T-helper 1 cell (primary cell): ENCODE measurements at regions not wholly inside any gene's neighbourhood (a gene's known extent, or its start where the extent isn't known, plus 50 kb on each side); places are given as distances from the start of the nearest gene placed in this dataset.
"Not testable (repeated sequence)": the region's sequence is repeated elsewhere in the genome, so short reads cannot be mapped to it uniquely, and the experiment has no call there.

Experiments used
- DNase-seq, 5 donors: peaks; one replicate each; pipeline ENCODE4 v3.0.0-alpha.2; 2012 to 2020

DNA sequence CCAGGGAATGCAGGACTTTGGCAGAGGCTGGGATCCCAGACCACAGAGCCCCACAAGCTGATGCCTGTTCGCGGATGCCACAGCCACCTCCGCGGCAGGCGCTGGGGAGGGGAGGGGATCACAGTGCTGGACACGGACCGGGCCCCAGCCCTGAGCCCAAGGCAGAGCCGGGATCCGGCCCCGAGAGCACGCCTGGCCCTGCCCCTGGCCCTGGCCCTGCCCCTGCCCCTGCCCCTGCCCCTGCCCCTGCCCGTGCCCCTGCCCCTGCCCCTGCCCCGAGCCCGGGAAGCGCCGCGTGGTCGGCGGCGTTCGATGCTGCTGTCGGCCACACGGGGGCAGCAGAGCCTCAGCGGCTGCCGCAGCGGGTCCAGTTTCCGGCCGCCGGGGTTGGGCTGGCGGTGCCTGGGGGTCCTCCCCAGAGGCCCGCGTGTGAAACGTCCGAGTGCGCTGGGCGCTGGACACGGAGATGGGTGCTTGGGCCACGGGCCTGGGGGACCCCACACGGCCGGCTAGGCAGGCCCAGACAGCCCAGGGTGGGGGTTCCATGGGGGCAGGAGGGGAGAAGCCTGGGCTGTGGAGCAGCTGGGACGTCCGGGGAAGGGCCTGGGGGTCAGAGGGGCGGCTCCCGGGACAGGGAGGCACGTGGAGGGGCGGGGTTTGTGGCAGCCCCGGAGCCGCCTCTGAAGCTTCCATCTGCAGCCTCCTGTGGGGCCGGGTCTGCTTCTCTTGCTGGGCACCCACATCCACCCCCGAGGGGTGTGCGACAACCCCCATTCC is 153.8 kb downstream of the TMEM121 start:
- DNase-seq, result not testable (repeated sequence)

DNA sequence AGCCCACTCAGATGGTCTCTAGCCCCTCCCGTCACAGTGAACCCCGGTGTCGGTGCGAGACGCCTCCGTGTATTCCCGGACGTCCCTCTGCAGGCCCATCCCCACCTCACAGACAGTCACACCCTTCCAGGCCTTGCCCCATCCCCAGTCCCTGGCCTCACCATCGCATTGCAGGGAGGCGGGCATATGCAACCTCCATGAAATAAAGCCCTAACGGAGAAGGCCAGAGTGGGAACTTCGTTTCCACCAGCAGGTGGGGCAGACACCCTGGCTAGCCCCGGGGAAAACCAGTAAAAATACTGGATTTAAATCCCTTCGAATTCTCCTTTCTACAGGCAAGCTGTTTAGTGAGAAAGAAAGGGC is 154.3 kb downstream of the TMEM121 start:
- DNase-seq, result not testable (repeated sequence)

DNA sequence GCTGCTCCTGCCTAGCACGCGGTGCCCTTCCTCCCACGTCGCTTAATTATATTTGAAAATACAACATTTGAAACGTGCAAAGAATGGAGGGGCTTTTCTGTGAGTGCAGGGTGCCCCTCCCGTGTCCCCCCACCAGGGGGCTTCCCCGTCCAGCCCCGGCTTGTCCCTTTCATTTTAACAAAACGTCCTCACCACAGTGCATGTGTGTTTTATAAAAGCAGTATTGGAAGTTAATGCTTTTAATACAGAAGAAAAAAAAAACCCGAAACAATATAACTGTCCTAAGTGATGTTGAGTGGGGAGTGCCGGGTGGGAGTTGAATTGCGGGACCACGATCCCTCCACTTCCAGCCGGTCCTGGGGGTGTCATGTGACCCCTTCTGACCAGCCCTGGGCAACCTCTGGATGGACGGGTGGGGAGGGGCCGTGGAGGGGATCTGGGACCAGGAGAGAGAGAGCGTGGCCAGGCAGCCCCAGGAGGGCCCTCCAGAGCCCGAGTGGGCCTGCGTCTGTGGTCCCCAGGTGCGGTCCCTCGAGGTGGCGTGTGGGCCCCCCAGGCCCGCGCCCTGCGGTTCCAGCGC is 155.3 kb downstream of the TMEM121 start:
- not testable (repeated sequence) for DNase-seq

DNA sequence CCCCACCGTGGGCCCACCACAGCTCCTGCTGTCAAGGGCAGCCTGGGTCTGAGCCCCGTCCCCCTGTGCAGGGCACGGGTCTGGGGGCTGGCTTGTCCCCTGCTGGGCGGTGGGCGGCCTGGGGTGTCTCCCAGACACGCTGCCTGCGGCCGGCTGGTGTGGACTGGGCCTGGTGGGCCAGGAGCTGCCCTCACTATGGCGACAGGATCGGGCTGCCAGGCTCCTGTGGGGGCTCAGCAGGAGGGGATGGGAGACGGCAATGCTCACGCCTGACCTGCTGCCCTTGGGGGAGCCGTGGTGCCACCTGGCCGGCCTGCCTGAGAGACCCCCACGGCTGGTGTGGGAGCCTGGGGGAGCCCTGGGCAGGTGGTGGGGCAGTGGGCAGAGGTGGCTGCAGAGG is 156.1 kb downstream of the TMEM121 start:
- not testable (repeated sequence) for DNase-seq

DNA sequence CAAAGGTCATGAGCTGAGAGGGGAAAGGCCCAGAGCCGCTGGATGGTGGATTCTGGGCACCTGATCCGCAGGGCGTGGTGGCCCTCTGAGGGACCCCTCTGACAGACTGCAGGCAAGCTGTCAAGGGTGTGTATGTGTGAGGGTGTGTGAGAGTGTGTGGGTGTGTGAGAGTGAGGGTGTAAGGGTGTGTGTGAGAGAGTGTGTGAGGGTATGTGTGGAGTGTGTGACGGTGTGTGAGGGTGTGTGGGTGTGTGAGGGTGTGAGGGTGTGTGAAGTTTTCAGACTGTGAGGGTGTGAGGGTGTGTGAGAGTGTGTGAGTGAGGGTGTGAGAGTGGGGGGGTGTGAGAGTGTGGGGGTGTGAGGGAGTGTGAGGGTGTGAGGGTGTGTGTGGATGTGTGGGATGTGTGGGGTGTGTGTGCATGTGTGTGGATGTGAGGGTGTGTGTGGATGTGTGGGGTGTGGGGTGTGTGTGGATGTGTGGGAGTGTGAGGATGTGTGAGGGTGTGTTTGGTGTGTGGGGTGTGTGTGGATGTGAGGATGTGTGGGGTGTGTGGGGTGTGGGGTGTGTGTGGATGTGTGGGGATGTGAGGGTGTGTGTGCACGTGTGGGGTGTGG is 156.7 kb downstream of the TMEM121 start:
- DNase-seq, result no peak

DNA sequence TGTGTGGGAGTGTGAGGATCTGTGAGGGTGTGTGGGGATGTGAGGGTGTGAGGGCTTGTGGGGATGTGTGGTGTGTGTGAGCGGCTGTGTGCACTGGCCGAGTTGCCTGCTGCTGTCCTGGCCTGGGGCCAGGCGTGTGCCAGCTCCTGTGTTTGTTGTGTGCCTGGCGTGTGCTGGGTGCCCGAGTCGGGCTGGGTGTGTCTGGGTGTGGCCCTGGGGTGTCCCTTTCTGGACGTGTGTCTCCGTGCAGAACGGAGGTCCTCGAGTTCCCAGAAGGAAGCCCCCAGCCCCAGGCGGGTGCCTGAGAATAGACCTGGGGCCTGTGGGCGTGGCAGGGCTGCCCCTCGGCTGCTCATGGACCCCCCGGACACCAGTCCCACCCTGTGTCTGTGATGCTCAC is 157.7 kb downstream of the TMEM121 start:
- not testable (repeated sequence) for DNase-seq

DNA sequence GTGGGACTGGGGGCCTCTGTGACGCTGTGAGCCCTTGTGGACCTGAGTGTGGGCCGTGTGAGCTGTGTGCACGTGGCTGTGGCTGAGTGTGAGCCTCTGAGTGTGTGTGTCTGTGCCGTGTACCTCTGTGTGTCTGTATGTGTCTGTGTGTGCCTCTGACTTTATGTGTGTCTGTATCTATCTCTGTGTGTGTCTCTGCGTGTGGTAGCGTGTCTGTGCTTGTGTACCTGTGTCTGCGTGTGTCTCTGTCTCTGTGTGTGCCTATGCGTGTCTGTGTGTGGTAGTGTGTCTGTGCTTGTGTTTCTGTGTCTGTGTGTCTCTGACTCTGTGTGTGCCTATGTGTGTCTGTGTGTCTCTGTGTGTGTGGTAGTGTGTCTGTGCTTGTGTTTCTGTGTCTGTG is 158.2 kb downstream of the TMEM121 start:
- DNase-seq, result not testable (repeated sequence)

DNA sequence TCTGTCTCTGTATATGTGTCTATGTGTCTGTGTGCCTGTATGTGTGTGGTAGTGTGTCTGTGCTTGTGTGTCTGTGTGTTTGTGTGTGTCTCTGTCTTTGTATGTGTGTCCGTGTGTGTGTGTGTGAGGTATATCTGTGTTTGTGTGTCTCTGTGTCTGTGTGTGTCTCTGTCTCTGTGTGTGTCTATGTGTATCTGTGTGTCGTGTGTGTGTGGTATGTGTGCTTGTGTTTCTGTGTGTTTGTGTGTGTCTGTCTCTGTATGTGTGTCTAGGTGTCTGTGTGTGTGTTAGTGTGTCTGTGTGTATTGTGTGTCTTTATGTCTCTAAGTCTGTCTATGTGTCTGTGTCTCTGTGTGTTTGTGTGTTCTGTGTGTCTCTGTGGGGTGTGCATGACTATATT is 158.6 kb downstream of the TMEM121 start:
- no peak for DNase-seq

DNA sequence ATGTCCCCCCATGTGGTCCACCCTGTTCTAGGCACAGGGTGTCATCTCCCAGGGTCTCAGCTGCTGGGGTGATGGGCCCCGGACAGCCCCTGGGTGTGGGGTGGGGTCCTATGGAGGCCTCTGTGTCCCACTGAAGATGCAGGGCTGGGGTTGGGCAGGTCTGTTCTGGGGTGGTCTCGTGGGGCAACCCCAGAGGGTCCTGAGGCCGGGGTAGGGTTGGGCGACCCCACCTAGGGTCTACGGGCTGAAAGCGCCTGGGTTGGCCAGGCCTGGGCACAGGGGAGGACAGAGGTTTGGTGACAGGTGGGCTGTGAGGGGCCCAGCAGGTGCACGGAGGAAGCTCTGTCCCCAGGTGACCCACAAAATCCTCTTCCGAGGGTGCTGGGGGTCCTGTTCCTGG is 159.2 kb downstream of the TMEM121 start:
- DNase-seq, result not testable (repeated sequence)

DNA sequence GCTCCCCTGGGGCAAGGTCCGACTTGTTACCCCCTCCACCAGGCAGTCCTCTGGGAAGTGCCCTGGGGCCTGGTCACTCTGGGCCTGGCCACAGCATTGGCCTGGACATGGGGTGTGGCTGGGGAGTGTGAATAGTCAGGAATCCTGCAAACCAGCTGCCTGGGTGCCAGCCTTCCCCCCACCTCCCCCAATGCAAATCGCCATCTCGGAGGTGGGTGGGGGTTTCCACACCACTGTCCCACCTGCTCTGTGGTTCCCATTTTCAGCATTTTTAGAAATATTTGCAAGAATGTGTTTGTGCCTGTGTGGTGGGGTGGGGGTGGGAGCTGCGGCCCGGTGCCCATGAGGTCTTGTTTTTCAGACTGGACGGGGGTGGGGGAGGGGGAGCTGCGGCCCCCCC is 159.7 kb downstream of the TMEM121 start:
- not testable (repeated sequence) for DNase-seq

DNA sequence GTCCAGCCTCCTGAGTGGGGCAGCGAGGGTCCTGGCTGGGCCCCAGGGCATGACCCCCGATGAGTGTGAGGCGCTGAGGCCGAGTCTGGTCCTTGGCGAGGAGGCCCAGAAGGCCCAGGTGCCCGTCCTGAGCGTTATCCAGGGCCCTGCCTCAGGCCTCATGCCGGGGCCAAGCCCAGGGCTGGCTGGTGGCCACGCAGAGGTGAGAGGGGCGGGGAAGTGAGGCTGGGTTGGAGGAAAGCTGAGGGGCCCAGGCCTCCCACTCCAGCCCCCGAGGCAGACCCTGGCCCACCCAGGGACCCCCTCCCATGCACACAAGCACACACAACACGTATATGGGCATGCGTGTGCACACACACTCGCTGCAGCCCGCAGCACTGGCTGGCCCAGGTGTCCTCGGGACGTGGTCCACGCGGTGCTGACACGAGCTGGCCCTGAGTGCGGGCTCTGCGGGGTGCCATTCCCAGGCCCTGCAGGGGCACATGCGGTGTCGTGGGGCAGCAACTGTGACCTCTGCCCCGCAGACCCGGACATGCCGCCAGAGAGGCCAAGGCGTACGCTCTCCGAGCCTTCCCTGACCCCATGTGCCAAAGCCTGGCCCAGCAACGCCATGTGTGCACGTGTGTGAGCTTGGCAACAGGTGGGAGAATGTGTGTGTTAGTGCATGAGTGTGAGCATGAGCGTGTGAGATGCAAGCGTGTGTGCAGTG is 160.2 kb downstream of the TMEM121 start:
- not testable (repeated sequence) for DNase-seq

DNA sequence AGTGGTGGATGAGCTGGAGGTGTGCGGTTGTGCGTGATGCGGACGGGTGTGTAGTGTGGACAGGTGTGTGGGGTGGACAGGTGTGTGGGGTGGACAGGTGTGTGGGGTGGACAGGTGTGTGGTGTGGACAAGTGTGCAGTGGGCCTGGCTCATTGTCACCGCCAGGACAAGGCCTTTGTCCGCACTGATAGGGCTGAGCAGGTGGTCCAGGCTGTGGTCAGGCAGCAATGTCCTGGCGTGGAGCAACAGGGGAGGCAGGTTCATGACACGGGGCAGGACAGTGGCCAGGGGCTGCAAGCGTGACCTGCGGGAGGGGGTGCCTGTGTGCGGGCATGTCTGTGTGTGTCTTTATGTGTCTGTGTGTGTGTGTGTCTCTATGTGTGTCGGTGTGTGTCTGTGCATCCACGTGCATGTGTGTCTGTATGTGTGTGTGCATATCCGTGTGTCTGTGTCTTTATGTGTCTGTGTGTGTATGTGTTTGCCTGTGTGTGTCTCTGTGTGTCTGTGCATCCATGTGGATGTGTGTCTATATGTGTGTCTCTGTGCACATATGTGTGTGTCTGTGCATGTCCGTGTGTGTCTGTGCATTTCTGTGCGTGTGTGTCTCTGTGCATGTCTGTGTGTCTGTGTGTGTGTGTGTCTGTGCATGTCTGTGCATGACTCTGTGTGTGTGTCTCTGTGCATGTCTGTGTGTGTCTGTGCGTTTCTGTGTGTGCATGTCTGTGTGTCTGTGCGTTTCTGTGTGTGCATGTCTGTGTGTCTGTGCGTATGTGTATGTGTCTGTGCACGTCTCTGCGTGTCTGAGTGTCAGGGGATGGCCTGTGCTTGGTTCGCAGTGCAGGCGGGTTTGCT is 161.0 kb downstream of the TMEM121 start:
- not testable (repeated sequence) for DNase-seq

DNA sequence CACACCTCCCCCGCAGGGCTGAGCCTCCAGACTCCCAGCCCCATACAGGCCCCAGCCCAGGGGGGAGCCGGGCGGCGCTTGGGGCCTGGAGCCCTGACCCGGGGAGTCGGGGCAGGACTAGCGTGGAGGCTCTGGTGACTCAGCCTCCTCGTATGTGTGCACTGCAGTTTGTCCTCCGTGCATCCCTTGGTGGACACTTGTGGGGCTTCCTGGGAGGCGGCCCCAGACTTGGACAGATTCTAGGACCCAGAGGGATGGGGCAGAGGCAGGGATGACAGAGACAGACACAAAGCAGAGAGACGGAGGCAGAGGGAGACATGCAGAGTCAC is 161.6 kb downstream of the TMEM121 start:
- DNase-seq, result not testable (repeated sequence)

DNA sequence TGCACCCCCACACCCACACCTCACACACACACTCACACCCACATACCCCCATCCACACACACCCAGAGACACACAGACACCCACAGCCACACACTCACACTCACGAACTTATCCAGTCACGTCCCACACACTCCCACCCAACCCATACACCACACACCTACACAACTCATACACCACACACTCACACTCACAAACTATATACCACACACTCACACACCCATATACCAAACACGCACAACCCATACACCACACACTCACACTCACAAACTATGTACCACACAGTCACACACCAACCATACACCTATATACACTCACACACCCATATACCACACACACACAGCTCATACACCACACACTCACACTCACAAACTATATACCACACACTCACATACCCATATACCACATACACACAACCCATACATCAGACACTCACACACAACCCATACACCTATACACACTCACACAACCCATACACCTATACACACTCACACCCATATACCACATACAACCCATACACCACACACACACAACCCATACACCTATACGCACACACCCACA is 162.4 kb downstream of the TMEM121 start:
- not testable (repeated sequence) for DNase-seq

DNA sequence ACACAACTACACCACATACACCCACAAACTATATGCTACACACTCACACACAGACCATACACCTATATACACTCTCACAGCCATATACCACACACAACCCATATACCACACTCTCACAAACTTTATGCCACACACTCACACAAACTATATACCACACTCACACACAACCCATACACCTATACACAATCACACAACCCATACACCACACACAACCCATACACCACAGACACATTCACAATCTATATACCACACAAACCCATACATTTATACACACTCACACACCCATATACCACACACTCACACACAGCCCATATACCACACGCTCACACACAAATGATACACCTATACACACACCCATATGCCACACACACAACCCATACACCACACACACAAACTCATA is 163.3 kb downstream of the TMEM121 start:
- no peak for DNase-seq

DNA sequence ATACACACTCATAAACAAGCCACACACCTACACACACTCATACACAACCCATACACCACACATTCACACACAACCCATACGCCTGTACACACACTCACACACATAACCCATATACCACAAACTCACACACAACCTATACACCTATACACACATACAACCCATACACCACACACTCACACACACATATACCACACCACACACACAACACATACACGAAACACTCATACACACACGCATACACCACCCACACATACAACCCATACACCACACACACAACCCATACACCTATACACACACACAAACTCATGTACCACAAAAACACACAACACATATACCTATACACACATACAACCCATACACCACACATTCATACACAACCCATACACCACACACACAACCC is 164.3 kb downstream of the TMEM121 start:
- DNase-seq, result no peak

DNA sequence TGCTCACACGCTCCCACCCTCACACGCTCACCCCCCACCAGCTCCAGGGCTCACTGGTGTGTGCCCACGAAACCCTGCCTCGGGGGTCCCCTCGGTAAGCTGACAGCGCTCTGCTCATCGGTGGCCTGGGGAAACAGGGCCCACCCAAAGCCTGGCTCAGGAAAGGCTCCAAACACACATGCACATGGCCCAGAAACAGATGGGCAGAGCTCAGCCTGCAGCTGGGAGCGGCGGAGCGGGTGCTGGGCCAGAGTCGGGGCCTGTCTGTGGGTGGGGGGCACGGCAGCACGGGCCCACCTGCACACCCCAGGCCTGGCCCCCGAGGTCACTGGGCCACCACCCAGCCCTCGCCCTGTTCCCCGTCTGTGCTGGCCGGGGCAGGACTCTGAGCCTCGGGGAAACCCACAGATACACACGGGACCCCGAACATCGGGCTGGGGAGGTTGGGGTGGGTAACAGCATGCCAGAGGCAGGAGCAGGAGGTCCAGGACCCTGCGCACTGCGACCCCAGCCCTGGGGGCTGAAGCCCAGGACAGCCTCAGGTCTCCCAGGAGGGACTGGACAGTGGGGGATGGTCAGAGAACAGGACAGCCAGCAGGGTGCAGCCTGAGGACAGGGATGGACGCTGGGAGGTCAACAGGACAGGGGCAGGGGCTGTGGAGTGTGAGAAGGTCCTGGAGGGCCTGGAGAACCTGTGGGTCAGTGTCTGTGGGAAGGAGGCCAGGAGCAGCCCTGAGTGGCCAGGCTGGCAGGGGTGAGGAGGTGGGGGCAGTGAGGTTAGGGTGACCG is 165.1 kb downstream of the TMEM121 start:
- DNase-seq, result not testable (repeated sequence)

DNA sequence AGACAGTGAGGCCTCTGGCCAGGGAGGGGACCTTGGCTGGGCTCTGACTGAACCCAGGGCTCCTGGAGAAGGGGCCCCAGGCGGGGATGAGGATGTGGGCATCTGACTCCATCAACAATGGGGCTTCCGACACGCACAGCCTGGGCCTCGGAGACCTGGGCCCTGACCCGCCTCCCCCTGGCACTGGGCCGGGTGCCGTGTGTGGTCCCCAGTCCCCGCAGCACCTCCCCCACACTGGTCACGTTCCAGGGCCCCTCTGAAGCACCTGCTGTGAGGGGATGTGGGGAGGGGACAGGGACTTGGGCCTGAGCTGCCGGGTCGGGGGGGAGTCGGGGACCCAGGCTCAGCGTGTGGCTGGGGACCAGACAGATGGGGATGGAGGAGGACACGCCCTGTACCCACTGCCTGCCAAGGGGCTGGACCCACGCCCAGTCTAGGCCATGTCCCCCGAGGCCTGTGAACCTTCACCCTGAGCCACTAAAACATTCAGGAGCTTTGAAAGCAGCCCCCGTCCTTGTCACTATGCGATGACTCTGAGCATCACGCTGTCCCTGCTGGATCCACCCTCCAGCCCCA is 165.8 kb downstream of the TMEM121 start:
- not testable (repeated sequence) for DNase-seq

DNA sequence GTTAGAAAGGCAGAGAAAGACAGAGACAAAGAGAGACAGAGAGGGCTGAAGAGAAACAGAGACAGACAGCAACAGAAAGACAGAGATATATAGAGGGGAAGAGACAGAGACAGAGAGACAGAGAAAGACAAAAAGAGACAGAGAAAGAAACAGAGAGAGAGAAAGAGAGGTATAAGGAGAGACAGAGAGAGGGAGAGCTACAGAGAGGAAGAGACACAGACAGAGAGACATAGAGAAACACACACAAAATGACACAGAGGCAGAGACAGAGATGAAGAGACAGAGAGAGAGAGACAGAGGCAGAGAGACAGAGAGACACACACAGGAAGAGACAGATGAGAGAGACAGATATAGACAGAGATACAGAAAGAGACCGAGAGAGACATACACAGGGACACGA is 168.6 kb downstream of the TMEM121 start:
- DNase-seq, result no peak

DNA sequence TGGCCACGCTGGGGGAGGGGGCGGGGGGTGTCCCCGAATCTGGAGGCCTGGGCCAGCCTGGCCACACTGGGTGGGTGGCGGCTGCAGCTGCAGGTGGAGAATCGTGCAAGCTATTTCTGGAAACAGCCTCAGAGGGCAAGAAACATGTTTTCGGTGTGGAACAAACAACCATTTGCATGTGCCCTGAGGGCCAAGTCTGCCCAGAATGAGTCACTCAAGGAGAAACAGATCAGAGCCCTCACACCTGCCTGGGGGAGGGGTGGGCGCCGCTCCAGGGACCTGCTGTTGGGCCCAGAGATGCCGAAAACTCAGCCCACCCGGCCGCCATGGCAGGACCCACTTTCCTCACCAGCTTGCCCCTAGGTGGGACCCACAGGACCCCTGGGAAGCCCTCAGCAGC is 170.0 kb downstream of the TMEM121 start:
- DNase-seq, result not testable (repeated sequence)

DNA sequence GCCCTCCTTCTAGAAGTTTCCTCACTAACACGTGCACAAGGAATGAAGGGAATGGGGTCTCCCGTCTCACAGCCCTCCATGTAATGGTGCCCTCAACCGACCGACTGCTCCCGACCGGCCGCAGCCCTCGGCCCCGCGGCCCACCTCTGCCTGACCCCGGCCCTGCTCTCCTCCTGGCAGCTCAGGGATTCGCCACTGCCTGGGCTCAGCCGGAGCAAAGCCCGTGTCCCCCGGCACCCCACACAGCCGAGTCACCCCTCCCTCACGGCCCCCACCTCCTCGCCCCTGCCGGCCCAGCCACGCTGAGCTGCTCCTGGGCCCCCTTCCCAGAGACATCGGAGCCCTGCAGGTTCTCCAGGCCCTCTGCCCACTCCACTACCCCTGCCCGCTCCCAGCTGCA is 171.0 kb downstream of the TMEM121 start:
- DNase-seq, result not testable (repeated sequence)
